ENCODE measurements at regions not wholly inside any gene's neighbourhood (a gene's known extent, or its start where the extent isn't known, plus 50 kb on each side); places are given as distances from the start of the nearest gene placed in this dataset.

GRCh38 chr4:82225030-82225429, 148.8 kb downstream of the HNRNPD start:
- TF ChIP-seq CTCF (IDR thresholded peaks at IDR 0.05) (no peak), POLR2A (IDR thresholded peaks at IDR 0.05) (no peak)
